Parathyroid adenoma (tissue), 2 donors: ENCODE measurements at regions not wholly inside any gene's neighbourhood (a gene's known extent, or its start where the extent isn't known, plus 50 kb on each side); places are given as distances from the start of the nearest gene placed in this dataset.

ENCODE experiments used
- H2AFZ ChIP-seq: fragments of 300-600 bp; sonication (generic); one replicate; pipeline ENCODE4 v1.7.0; 2017; ENCODE audit warnings: antibody characterized with exemption, mild to moderate bottlenecking
- H3K27ac ChIP-seq: fragments of 300-600 bp; sonication (generic); one replicate; pipeline ENCODE4 v1.7.0; 2017
- H3K27me3 ChIP-seq: fragments of 300-600 bp; sonication (generic); one replicate; pipeline ENCODE4 v1.7.0; 2017; ENCODE audit warnings: low read length; ENCODE audit not compliant: control insufficient read depth, insufficient read depth
- H3K36me3 ChIP-seq: fragments of 300-600 bp; sonication (generic); one replicate; pipeline ENCODE4 v1.7.0; 2017; ENCODE audit warnings: low read length; ENCODE audit not compliant: control insufficient read depth, insufficient read depth
- H3K4me1 ChIP-seq: fragments of 300-600 bp; sonication (generic); one replicate; pipeline ENCODE4 v1.7.0; 2017; ENCODE audit warnings: control low read depth
- H3K4me2 ChIP-seq: fragments of 300-600 bp; sonication (generic); one replicate; pipeline ENCODE4 v1.7.0; 2017; ENCODE audit warnings: low read length
- H3K4me3 ChIP-seq: fragments of 300-600 bp; sonication (generic); one replicate; pipeline ENCODE4 v1.7.0; 2017; ENCODE audit warnings: low read depth, low read length
- H3K79me2 ChIP-seq: fragments of 300-600 bp; sonication (generic); one replicate; pipeline ENCODE4 v1.7.0; 2017; ENCODE audit warnings: control low read depth
- H3K9ac ChIP-seq: fragments of 300-600 bp; sonication (generic); one replicate; pipeline ENCODE4 v1.7.0; 2017; ENCODE audit warnings: mild to moderate bottlenecking
- H3K9me3 ChIP-seq: fragments of 300-600 bp; sonication (generic); one replicate; pipeline ENCODE4 v1.7.0; 2017; ENCODE audit warnings: low read length; ENCODE audit not compliant: control insufficient read depth
- TF ChIP-seq, protein P1 (sequence below): fragments of 300-600 bp; sonication (generic); IDR thresholded peaks from one replicate; pipeline ENCODE4 v1.7.0; 2017; ENCODE audit warnings: antibody characterized with exemption, mild to moderate bottlenecking
- donor health status: primary hyperparathyroidism.

DNA sequence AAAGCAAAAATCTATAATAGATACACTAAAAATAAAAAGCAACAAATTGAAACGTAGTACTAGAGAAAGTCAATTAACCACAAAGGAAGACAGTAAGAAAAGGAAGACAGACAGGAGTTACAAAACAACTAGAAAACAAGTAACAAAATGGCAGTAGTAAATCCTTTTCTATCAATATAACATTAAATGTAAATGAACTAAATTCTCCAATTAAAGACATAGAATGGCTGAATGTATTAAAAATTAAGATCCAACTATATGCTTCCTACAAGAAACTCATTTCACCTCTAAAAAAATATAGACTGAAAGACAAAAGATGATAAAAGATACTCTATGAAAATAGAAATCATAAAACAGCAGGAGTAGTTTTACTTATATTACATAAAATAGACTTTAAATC lies 79.1 kb downstream of the CTH start:
- TF ChIP-seq, protein P1, sequence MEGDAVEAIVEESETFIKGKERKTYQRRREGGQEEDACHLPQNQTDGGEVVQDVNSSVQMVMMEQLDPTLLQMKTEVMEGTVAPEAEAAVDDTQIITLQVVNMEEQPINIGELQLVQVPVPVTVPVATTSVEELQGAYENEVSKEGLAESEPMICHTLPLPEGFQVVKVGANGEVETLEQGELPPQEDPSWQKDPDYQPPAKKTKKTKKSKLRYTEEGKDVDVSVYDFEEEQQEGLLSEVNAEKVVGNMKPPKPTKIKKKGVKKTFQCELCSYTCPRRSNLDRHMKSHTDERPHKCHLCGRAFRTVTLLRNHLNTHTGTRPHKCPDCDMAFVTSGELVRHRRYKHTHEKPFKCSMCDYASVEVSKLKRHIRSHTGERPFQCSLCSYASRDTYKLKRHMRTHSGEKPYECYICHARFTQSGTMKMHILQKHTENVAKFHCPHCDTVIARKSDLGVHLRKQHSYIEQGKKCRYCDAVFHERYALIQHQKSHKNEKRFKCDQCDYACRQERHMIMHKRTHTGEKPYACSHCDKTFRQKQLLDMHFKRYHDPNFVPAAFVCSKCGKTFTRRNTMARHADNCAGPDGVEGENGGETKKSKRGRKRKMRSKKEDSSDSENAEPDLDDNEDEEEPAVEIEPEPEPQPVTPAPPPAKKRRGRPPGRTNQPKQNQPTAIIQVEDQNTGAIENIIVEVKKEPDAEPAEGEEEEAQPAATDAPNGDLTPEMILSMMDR, result no peak
- Histone ChIP-seq H3K36me3 (no peaks in the 10 kb centered on the region), H3K27me3 (no peaks in the 10 kb centered on the region), H2AFZ (no peak overlapping the region), H3K4me2 (no peak overlapping the region), H3K4me3 (no peak overlapping the region), H3K9ac (no peak overlapping the region), H3K79me2 (no peaks in the 10 kb centered on the region), H3K27ac (no peak overlapping the region), H3K4me1 (no peaks in the 10 kb centered on the region), H3K9me3 (no peaks in the 10 kb centered on the region)

DNA sequence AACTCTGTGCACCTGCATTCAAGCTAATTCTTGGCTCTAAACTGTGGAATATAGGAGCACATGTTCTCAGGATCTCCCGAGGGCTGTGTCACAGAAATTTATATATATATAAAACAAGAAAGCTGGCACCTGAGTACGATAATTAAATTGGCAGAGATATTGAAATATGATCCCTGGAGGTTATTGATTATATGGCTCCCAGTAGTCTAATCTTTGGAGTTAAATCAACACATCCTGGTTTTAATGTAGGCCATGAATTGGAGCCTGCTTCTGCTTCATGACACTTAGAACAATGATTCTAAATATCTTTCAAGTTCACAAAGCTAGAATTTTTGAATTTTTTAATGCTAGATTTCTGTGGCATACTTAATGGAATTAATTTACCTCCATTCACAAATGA lies 84.3 kb downstream of the CTH start:
- Histone ChIP-seq H3K4me1 (no peaks in the 10 kb centered on the region), H3K27ac (no peak overlapping the region), H3K27me3 (no peaks in the 10 kb centered on the region), H2AFZ (no peak overlapping the region), H3K4me2 (no peak overlapping the region), H3K36me3 (no peaks in the 10 kb centered on the region), H3K9ac (no peak overlapping the region), H3K9me3 (no peaks in the 10 kb centered on the region), H3K4me3 (no peak overlapping the region), H3K79me2 (no peaks in the 10 kb centered on the region)
- TF ChIP-seq, protein P1, result no peak

DNA sequence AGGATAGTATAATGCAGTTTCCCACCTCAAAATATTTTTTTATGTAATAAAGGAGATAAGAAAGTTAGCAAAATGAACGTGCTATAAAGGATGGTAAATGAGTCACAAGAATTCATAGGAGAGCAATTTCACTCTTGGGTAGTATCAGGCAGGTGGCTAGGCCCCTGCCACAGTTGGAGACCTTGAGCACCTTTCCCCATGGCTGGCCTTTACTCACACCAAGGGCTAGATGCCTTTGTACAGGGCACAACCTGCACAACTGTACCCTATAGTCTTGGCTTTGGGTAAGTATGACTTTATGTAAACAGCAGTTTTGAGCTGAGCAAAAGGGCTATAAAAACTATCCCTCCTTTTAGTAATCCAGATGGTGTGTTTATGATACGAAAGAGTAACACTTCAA lies 85.1 kb downstream of the CTH start:
- TF ChIP-seq, protein P1, result no peak
- no peaks in the 10 kb centered on the region for H3K4me1 ChIP-seq
- no peak overlapping the region for H3K4me3 ChIP-seq
- H3K36me3 ChIP-seq, result no peaks in the 10 kb centered on the region
- H3K4me2 ChIP-seq, result no peak overlapping the region
- H3K9ac ChIP-seq, result no peak overlapping the region
- H3K9me3 ChIP-seq, result no peaks in the 10 kb centered on the region
- H3K27ac ChIP-seq, result no peak overlapping the region
- H2AFZ ChIP-seq, result no peak overlapping the region
- H3K79me2 ChIP-seq, result no peaks in the 10 kb centered on the region
- no peaks in the 10 kb centered on the region for H3K27me3 ChIP-seq

DNA sequence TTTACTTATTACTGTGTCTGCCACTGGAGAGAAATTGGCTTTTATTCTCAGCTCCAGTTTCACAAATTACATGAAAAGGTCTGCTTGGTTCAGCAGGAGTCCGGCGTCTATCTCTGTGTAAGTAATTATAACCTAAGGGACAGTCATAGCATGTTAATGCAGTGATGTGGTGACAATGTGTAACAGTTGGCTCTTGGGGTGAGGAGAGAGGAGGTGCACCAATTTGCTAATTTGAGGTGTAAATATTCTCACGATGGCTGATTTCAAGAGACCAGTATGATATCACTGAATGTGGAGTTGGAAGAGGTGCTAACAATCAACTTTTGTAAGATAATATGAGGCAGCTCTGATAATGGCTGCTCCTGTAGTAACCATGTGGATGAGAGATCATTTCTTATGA lies 86.1 kb downstream of the CTH start:
- Histone ChIP-seq H3K27ac (no peak overlapping the region), H3K4me1 (no peaks in the 10 kb centered on the region), H3K79me2 (no peaks in the 10 kb centered on the region), H3K36me3 (no peaks in the 10 kb centered on the region), H3K27me3 (no peaks in the 10 kb centered on the region), H2AFZ (no peak overlapping the region), H3K9ac (no peak overlapping the region), H3K4me2 (no peak overlapping the region), H3K9me3 (no peaks in the 10 kb centered on the region), H3K4me3 (no peak overlapping the region)
- TF ChIP-seq, protein P1, result no peak

DNA sequence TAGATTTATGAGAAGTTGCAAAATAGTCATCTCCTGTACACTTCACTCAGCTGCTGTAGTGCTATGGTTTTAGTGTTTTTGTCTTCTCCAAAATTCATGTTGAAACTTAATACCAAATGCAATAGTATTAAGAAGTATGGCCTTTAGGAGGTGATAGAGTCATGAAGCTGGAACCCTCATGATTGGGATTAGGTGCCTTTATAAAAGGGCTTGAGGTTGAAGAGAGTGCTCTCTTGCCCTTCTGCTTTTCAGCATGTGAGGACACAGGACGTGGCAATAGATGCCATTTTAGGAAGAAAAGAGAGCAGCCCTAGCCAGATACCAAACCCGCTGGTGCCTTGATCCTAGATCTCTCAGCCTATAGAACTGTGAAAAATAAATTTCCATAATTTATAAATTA lies 87.6 kb downstream of the CTH start:
- TF ChIP-seq, protein P1, result no peak
- H3K27me3 ChIP-seq, result no peaks in the 10 kb centered on the region
- no peaks in the 10 kb centered on the region for H3K9me3 ChIP-seq
- no peak overlapping the region for H3K9ac ChIP-seq
- no peak overlapping the region for H2AFZ ChIP-seq
- no peak overlapping the region for H3K4me2 ChIP-seq
- H3K4me3 ChIP-seq, result no peak overlapping the region
- no peaks in the 10 kb centered on the region for H3K79me2 ChIP-seq
- no peaks in the 10 kb centered on the region for H3K4me1 ChIP-seq
- H3K27ac ChIP-seq, result no peak overlapping the region
- H3K36me3 ChIP-seq, result no peaks in the 10 kb centered on the region
